ENCODE measurements at regions not wholly inside any gene's neighbourhood (a gene's known extent, or its start where the extent isn't known, plus 50 kb on each side); places are given as distances from the start of the nearest gene placed in this dataset.

- DNase-seq (ENCODE audit: low spot score): no peak
These were observed 56.4 kb upstream of the RUNX3 start for GRCh38 chr1:24986372-24986965.

- DNase-seq (ENCODE audit: low spot score): no peak
These were observed 55.7 kb upstream of the RUNX3 start for GRCh38 chr1:24985737-24986136.

DNA sequence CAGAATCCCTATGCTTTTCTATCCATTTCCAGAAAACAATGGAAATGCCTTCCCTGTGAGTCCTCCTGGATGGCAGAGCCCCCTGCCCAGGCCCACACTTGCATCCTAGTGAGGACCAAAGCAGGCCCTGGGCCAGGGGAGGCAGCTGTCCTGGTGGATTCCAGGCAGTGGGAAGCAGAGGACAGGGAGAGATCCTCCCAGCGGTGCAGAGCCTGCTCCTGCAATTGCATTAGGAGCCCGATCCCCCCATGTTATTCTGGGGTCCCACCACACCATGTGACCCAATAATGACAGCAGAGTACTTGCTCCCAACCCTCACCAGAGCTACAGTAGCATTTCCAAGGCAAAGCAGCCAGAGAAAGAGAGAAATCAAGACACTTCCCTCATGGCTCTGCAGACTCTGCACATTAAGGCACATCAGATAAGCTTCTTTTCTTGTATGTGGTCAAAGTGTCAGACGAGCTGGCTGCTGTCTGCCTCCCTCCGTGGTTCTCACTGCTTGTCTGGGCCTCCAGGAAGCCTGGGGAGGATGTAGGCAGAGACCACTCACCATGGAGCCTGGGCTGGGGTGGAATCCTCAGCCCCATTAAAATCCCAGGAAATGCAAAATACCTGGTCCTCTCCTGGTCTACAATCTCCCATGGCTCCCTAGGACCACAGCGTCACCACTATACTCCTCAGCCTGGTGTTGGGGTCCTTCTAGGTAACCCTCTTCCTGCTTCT, 54.9 kb upstream of the RUNX3 start:
- no peak for DNase-seq (ENCODE audit: low spot score)

- DNase-seq (ENCODE audit: low spot score): no peak
These were observed 54.2 kb upstream of the RUNX3 start for GRCh38 chr1:24984300-24984699.

DNA sequence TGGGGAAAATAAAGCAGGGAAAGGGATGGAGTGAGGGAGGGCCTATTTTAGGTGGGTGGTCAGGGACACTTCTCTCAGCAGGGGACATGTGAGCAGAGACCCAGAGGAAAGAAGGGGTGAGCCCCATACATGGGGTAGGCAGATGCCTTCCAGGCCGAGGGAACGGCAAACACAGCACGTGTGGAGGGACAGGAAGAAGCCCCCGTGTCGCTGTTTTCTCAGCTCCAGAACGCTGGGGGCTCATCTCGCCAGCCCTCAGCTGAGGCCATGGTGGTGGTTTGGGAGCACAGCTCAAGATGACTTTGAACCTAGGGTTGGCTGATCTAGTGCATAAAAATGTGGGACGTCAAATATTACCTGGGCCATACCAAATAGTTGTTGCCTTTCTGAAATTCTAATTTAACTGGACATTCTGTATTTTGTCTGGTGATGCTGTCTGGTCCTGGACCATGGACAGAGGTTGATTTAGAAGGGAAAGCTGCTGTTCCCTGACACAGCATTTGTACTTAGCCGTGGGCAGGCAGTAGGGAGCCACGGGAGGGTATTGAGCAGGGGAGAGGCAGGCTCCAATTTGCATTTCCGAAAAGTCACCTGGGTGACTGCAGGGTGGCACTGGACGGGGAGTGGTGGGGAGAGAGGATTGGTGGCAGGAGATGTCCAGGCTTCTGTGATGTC, 53.1 kb upstream of the RUNX3 start:
- DNase-seq (ENCODE audit: low spot score): no peak

DNA sequence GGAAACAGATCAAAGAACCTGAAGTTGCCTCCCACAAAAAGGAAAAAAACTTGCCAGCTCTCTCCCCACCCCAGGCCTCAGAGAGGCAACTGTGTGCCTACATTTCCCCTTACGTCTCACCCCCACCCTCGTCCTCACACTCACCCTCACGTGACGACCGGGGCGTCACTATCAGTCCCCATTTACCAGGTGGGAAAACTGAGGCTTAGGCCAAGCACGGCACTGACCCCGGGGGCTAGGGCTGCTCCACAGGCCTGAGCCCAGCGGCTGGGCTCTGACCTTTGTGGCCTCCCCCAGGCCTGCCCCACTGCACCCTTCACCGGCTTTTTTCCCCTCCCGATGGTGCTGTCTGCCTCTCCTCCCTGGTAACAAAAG, 51.5 kb upstream of the RUNX3 start:
- no peak for DNase-seq (ENCODE audit: low spot score)

DNA sequence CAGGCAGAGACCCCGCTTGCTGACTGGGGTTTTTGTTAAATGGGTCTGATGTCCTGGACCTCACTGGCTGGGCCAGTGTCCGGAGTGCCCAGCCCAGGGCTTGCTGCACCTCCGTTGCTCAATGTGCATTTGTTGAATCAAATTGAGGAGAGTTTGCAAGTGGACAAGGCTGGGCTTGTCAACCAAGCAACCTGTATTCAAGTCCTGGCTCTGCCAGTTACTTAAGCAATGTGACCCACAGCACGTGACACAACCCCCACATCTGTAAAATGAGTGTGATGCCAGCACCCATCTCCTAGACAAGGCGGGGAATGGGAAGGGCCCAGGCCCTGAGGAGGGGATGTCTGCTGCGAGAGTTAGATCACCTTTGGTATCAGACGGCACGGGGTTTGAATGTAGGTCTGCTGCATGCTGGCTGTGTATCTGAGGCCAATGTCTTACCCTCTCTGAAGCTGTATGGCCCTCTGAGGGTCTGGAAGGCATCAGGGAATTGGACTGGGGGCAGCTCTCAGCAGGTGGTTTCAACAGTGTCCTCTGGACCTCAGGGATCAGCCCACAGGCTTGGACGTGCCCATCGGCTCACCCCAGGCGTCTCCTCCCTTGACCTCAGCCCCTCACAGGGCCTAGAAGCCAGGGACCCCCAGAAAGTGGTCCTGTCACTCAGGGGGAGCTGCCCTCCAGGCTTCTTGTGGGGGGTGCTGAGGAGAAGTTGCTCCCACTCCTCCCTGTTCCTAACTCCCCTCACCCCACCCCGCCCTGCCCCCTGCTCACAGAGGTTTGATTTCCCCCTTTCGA, 51.0 kb upstream of the RUNX3 start:
- DNase-seq (ENCODE audit: low spot score): no peak
